Cerebellar cortex (tissue), 1 donor: ENCODE measurements at regions not wholly inside any gene's neighbourhood (a gene's known extent, or its start where the extent isn't known, plus 50 kb on each side); places are given as distances from the start of the nearest gene placed in this dataset.
"Not testable (repeated sequence)": the region's sequence is repeated elsewhere in the genome, so short reads cannot be mapped to it uniquely, and the experiment has no call there.

Source experiments
- DNase-seq: peaks from one replicate; pipeline ENCODE4 v3.0.0-alpha.2; 2015; ENCODE audit warnings: low spot score

- not testable (repeated sequence) for DNase-seq
These were observed 2830.5 kb downstream of the RPIA start for GRCh38 chr2:91521944-91522343.

- not testable (repeated sequence) for DNase-seq
These were observed 2831.4 kb downstream of the RPIA start for GRCh38 chr2:91522877-91523276.

- DNase-seq = not testable (repeated sequence)
These were observed 2832.3 kb downstream of the RPIA start for GRCh38 chr2:91523751-91524150.

GRCh38 chr2:91525587-91525986 is 2834.1 kb downstream of the RPIA start:
- not testable (repeated sequence) for DNase-seq

GRCh38 chr2:91526083-91526482 is 2834.6 kb downstream of the RPIA start:
- not testable (repeated sequence) for DNase-seq

GRCh38 chr2:91527056-91527455 is 2835.6 kb downstream of the RPIA start:
- not testable (repeated sequence) for DNase-seq

- not testable (repeated sequence) for DNase-seq
These were observed 2836.1 kb downstream of the RPIA start for GRCh38 chr2:91527491-91528031.

GRCh38 chr2:91528361-91528760 is 2836.9 kb downstream of the RPIA start:
- not testable (repeated sequence) for DNase-seq

- not testable (repeated sequence) for DNase-seq
These were observed 2844.6 kb downstream of the RPIA start for GRCh38 chr2:91536109-91536508.

GRCh38 chr2:91536549-91537263 is 2845.2 kb downstream of the RPIA start:
- DNase-seq = not testable (repeated sequence)

- not testable (repeated sequence) for DNase-seq
These were observed 2857.8 kb downstream of the RPIA start for GRCh38 chr2:91549316-91549715.

- not testable (repeated sequence) for DNase-seq
These were observed 2866.8 kb downstream of the RPIA start for GRCh38 chr2:91558234-91558633.

- DNase-seq = not testable (repeated sequence)
These were observed 2867.8 kb downstream of the RPIA start for GRCh38 chr2:91559269-91559668.

GRCh38 chr2:91559886-91560614 is 2868.6 kb downstream of the RPIA start:
- not testable (repeated sequence) for DNase-seq

- not testable (repeated sequence) for DNase-seq
These were observed 2870.7 kb downstream of the RPIA start for GRCh38 chr2:91562184-91562583.

GRCh38 chr2:91564700-91565099 is 2873.2 kb downstream of the RPIA start:
- DNase-seq = not testable (repeated sequence)

- not testable (repeated sequence) for DNase-seq
These were observed 2874.4 kb downstream of the RPIA start for GRCh38 chr2:91565689-91566430.

GRCh38 chr2:91566611-91567010 is 2875.1 kb downstream of the RPIA start:
- not testable (repeated sequence) for DNase-seq

- DNase-seq = not testable (repeated sequence)
These were observed 2876.3 kb downstream of the RPIA start for GRCh38 chr2:91567546-91568335.

GRCh38 chr2:91568391-91569338 is 2877.2 kb downstream of the RPIA start:
- not testable (repeated sequence) for DNase-seq
